Motor neuron (in vitro differentiated cells): ENCODE measurements at regions not wholly inside any gene's neighbourhood (a gene's known extent, or its start where the extent isn't known, plus 50 kb on each side); places are given as distances from the start of the nearest gene placed in this dataset.
"Not testable (repeated sequence)": the region's sequence is repeated elsewhere in the genome, so short reads cannot be mapped to it uniquely, and the experiment has no call there.

Experiments
- ATAC-seq, 8 experiments: fragments of 200-7000 bp; cut with Tn5 transposase; replicated peaks in 6 of 8; 2 replicates each; pipeline ENCODE4 v1.8.0; 2021; ENCODE audit warnings: mild to moderate bottlenecking in 8 of 8, moderate library complexity in 8 of 8
- H3K27ac ChIP-seq, 2 donors: fragments of 250-450 bp; sonication (Bioruptor Pico); 2 replicates each; pipeline ENCODE4 v1.9.0; 2021; ENCODE audit warnings: antibody characterized with exemption in 2 of 2, mild to moderate bottlenecking in 2 of 2, moderate library complexity in 1 of 2
- H3K4me1 ChIP-seq, 2 donors: fragments of 250-450 bp; sonication (Bioruptor Pico); replicated peaks in 1 of 2; 2 replicates each; pipeline ENCODE4 v1.6.1; 2021; ENCODE audit warnings: antibody characterized with exemption in 2 of 2, mild to moderate bottlenecking in 2 of 2, moderate library complexity in 1 of 2
- H3K4me3 ChIP-seq, 5 donors: fragments of 250-450 bp; sonication (Bioruptor Pico); 2 replicates each; pipeline ENCODE4 v1.9.0; 2021; ENCODE audit warnings: antibody characterized with exemption in 5 of 5, mild to moderate bottlenecking in 5 of 5, moderate library complexity in 4 of 5
- WGBS, 10 experiments: fragments of 450-650 bp; shearing (Covaris generic); methylation state at CpG; one replicate each; pipeline ENCODE4 v1.0.0; 2022; 5-methylcytosine and 5-hydroxymethylcytosine counted together
- in situ Hi-C, 9 experiments: fragments of 400-800 bp; cut with MboI; loops; one replicate each; pipeline ENCODE4 v1.15.0; 2021; ENCODE audit warnings: low sequenced_read_pairs in 9 of 9, low pct_unique_long_range_greater_than_20kb in 2 of 9; ENCODE audit not compliant: unreplicated experiment in 9 of 9

DNA sequence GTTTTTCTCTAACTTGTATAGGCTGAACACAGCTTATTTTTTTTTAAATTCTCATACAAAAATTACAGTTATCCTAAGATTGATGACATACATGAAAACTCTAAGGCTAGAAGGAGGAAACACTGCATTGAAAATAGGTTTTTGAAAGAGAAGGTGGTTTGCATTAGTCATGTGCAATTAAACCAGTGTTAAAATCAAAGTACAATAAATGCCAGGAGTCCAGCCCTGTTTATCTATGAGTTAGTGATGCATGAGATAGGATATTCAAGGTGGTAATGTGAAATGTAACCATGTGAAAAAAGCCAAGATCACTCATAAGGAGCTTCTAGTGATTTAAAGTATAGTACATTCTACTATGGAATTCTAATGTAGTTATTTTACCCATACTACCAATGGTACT, 444.9 kb upstream of the CYLC2 start:
- in situ Hi-C loops, result no loop called here
- no peaks in the 10 kb centered on the region for H3K4me1 ChIP-seq
- H3K27ac ChIP-seq, result no peak overlapping the region
- no peak for ATAC-seq
- no peak overlapping the region for H3K4me3 ChIP-seq

GRCh38 chr9:102534031-102534430, 461.1 kb upstream of the CYLC2 start:
- Histone ChIP-seq H3K4me1 (peaks cover 0 to 1% of the 10 kb centered on the region in 2 donors), H3K4me3 (no peak overlapping the region), H3K27ac (no peak overlapping the region)
- no peak for ATAC-seq
- in situ Hi-C loops, result no loop called here
- 7 to 100% (median 75%) methylated on average over 2 of the region's 2 CpGs; no CpG with 5 or more reads in 1 of the 10 experiments for WGBS, 10 experiments

DNA sequence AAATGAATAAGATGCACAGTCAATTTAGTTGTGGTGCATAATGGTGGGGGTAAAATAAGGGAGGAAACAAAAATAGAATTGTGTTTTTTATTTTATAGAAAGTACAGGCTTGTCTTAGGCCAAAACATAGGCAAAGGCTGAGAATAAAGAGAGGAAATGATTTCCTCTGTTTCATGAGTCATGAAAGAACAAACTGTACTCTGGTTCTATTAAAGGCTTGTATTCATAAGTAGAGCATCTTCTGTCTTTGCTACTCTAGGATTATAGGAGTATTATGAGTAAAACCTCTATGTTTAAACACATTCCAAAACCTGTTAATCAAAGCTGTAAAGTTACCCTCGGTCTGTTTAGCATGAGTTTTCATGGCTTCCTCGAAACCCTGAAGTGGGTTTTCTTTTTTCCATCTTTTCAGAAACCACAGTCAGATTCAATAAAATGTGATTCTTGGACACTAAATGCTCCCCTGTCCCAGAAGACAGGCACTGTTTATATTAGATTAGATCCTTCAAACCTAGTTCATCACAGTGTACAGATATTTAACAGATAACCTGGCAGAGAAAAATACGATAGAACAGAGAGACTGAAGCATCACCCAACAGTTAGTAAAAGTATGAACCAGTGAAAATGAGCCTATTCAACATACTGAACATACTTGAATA, 473.9 kb upstream of the CYLC2 start:
- no peak for ATAC-seq
- Histone ChIP-seq H3K4me3 (no peak overlapping the region), H3K4me1 (no peaks in the 10 kb centered on the region), H3K27ac (no peak overlapping the region)
- 0 to 100% (median 62%) methylated on average over 1 to 3 of the region's 3 CpGs; no CpG with 5 or more reads in 1 of the 10 experiments for WGBS, 10 experiments
- in situ Hi-C loops, result no loop called here

DNA sequence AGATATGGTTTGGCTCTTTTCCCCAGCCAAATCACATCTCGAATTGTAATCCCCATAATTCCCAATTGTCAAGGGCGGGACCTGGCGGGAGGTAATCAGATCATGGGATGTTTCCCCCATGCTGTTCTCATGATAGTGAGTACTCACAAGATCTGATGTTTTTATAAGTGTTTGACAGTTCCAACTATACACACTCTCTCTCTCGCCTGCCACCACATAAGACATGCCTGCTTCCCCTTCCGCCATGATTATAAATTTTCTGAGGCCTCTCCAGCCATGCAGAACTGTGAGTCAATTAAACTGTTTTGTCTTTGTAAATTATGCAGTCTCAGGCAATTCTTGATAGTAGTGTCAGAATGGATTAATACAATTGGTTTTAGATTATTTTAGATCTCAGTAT, 475.7 kb upstream of the CYLC2 start:
- in situ Hi-C loops, result no loop called here
- H3K4me1 ChIP-seq, result peaks cover 0 to 3% of the 10 kb centered on the region in 2 donors
- ATAC-seq, result no peak
- no peak overlapping the region for H3K4me3 ChIP-seq
- H3K27ac ChIP-seq, result no peak overlapping the region
- 0 to 100% (median 90%) methylated on average over 2 to 5 of the region's 5 CpGs; no CpG with 5 or more reads in 1 of the 10 experiments for WGBS, 10 experiments

- no peak for ATAC-seq
- no peak overlapping the region for H3K4me3 ChIP-seq
- peaks cover 0 to 3% of the 10 kb centered on the region in 2 donors for H3K4me1 ChIP-seq
- WGBS, 10 experiments, result 0 to 100% (median 71%) methylated on average over 1 to 5 of the region's 5 CpGs; no CpG with 5 or more reads in 1 of the 10 experiments
- in situ Hi-C loops, result no loop called here
- H3K27ac ChIP-seq, result no peak overlapping the region
Measured at GRCh38 chr9:102518324-102518723, 476.8 kb upstream of the CYLC2 start.

- Histone ChIP-seq H3K4me3 (no peak overlapping the region), H3K4me1 (peaks cover 0 to 3% of the 10 kb centered on the region in 2 donors), H3K27ac (no peak overlapping the region)
- WGBS, 10 experiments, result 18 to 93% (median 60%) methylated on average over 3 to 9 of the region's 9 CpGs; no CpG with 5 or more reads in 1 of the 10 experiments
- peak in 3 of 8 experiments; percentile 22 to 49 (median 34) for ATAC-seq
- in situ Hi-C loops, result no loop called here
Measured at GRCh38 chr9:102514541-102514940, 480.6 kb upstream of the CYLC2 start.

DNA sequence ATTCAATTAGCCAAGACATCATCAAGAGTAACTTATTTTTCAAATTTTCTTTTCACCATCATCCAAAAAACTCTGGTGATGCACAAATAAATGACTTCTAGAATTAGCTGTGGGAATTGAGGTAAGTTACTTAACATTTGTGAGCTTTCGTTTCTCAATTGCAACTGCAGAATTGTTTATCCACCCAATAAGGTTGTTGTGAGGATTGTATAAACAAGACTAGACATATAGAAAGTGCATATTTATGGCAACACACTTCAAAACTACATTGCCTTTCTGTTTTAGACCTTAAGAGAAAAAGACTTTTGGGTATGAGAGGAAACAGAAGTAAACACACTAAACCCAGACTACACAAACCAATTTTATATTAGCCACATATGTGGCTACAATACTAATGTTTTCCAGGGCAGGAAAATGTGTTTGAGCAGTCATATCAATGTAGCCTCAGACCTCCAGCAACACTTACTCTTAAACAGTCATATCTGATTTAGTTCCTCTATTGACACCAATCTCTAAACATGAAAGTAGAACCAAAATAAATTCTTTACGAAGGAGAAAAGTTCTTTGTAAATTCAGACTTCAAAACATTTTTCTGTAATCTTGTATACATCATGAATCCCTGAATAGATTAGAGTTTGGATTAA, 488.0 kb upstream of the CYLC2 start:
- WGBS, 10 experiments, result 0 to 96% (median 63%) methylated on average over 1 to 2 of the region's 2 CpGs
- no peak for ATAC-seq
- H3K27ac ChIP-seq, result no peak overlapping the region
- H3K4me3 ChIP-seq, result no peak overlapping the region
- peaks cover 2 to 12% of the 10 kb centered on the region in 2 donors for H3K4me1 ChIP-seq
- in situ Hi-C loops, result no loop called here

DNA sequence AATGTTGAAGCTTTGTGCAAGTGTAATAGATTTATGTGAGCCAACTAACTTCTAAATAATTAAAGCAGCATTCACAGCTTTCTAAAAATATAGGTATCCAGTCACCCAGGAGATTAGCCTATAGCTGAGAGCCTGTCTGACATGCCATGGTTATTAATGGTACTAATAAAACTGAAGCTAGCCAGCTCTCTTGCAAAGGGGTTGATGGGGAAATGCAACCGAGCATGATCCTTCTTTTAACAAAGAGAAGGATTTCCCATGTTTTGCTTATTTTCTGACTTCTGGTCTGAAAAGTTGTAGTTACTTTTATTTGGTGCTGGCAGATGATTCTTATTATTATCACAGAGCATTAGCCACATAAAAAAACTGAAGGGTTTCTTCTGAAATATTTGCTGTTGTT, 488.7 kb upstream of the CYLC2 start:
- peaks cover 2 to 12% of the 10 kb centered on the region in 2 donors for H3K4me1 ChIP-seq
- H3K27ac ChIP-seq, result no peak overlapping the region
- WGBS, 10 experiments, result 0 to 67% (median 17%) methylated on average over 1 of the region's 1 CpG; no CpG with 5 or more reads in 2 of the 10 experiments
- ATAC-seq, result peak in 4 of 8 experiments; percentile 55 to 93 (median 86)
- no peak overlapping the region for H3K4me3 ChIP-seq
- in situ Hi-C loops, result no loop called here

- H3K4me3 ChIP-seq, result no peak overlapping the region
- H3K27ac ChIP-seq, result no peak overlapping the region
- in situ Hi-C loops, result no loop called here
- ATAC-seq, result no peak
- H3K4me1 ChIP-seq, result no peaks in the 10 kb centered on the region
- WGBS, 10 experiments, result 0 to 100% (median 40%) methylated on average over 1 of the region's 1 CpG; no CpG with 5 or more reads in 2 of the 10 experiments
Measured at GRCh38 chr9:102499468-102499867, 495.7 kb upstream of the CYLC2 start.

DNA sequence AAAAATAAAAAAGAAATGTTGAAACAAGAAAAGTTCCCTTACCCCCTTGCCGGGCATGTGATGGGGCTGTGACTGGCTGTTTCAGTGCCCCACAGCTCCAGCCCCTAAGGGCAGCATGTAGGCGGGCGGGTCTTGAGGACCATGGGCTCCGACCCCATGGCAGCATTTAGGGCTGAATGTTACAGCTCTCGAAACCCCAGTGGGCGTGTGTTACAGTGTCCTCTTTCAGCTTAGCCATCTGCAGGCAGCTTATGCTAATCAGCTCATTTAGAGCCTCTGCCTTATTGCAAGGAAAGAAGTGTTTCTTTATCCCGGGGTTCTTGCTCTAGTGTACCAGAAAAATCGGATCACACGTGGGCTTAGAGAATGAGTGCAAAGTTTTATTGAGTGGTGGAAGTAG, 497.4 kb upstream of the CYLC2 start:
- in situ Hi-C loops, result no loop called here
- H3K4me1 ChIP-seq, result no peaks in the 10 kb centered on the region
- WGBS, 10 experiments, result 4 to 87% (median 67%) methylated on average over 1 to 9 of the region's 9 CpGs; no CpG with 5 or more reads in 3 of the 10 experiments
- no peak for ATAC-seq
- H3K4me3 ChIP-seq, result no peak overlapping the region
- no peak overlapping the region for H3K27ac ChIP-seq

DNA sequence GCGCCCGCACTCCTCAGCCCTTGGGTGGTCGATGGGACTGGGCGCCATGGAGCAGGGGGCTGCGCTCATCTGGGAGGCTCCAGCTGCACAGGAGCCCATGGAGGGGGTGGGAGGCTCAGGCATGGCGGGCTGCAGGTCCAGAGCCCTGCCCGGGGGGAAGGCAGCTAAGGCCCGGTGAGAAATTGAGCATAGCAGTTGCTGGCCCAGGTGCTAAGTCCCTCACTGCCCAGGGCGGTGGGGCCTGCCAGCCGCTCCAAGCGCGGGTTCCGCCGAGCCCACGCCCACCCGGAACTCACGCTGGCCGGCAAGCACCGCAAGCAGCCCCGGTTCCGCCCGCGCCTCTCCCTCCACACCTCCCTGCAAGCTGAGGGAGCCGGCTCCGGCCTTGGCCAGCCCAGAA, 508.2 kb upstream of the CYLC2 start:
- ATAC-seq, H3K4me1 ChIP-seq, H3K27ac ChIP-seq, H3K4me3 ChIP-seq, in situ Hi-C loops: not testable (repeated sequence)
- no CpG with 5 or more reads among the region's 25 CpGs for WGBS, 10 experiments

GRCh38 chr9:102483651-102484050, 511.5 kb upstream of the CYLC2 start:
- Histone ChIP-seq H3K4me1 (no peaks in the 10 kb centered on the region), H3K27ac (no peak overlapping the region), H3K4me3 (no peak overlapping the region)
- 0 to 88% (median 14%) methylated on average over 1 of the region's 1 CpG; no CpG with 5 or more reads in 3 of the 10 experiments for WGBS, 10 experiments
- ATAC-seq, result no peak
- in situ Hi-C loops, result no loop called here

DNA sequence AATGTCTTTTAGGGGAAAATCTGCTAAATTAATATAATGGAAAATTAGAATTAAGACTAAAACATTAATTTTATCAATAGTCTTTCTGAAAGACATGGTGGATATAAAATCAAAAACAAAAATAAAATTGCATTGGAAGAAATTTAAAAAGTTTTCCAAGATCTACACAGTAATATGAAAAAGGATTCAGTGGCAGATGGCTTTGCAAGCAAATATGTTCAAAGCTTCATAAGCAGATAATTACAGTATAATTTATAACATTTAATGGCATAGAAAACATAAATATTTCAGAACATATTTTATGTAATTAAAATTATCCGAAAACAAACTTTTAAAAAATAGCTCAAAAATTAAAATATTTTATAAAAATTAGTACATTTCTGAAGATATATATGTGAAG, 512.4 kb upstream of the CYLC2 start:
- WGBS, 10 experiments, result 7 to 100% (median 63%) methylated on average over 1 of the region's 1 CpG
- no peaks in the 10 kb centered on the region for H3K4me1 ChIP-seq
- no peak overlapping the region for H3K4me3 ChIP-seq
- ATAC-seq, result no peak
- in situ Hi-C loops, result no loop called here
- H3K27ac ChIP-seq, result no peak overlapping the region

- peaks cover 0 to 3% of the 10 kb centered on the region in 2 donors for H3K4me1 ChIP-seq
- in situ Hi-C loops, result no loop called here
- WGBS, 10 experiments, result 20 to 92% (median 53%) methylated on average over 1 to 3 of the region's 3 CpGs; no CpG with 5 or more reads in 2 of the 10 experiments
- ATAC-seq, result no peak
- H3K4me3 ChIP-seq, result no peak overlapping the region
- H3K27ac ChIP-seq, result no peak overlapping the region
Measured at GRCh38 chr9:102479191-102479590, 515.9 kb upstream of the CYLC2 start.
